ENCODE measurements at regions not wholly inside any gene's neighbourhood (a gene's known extent, or its start where the extent isn't known, plus 50 kb on each side); places are given as distances from the start of the nearest gene placed in this dataset.

- in situ Hi-C loops (cut with HindIII; ENCODE audit: low pct_unique_long_range_greater_than_20kb, low sequenced_read_pairs), result no loop called here
- no peak for DNase-seq (ENCODE audit: low read depth, low spot score)
Measured at GRCh38 chr13:82447416-82448077, 1434.7 kb downstream of the SLITRK1 start.

- DNase-seq (ENCODE audit: low read depth, low spot score), result no peak
- in situ Hi-C loops (cut with HindIII; ENCODE audit: low pct_unique_long_range_greater_than_20kb, low sequenced_read_pairs), result no loop called here
Measured at GRCh38 chr13:82439159-82439904, 1442.9 kb downstream of the SLITRK1 start.

- no peak for DNase-seq (ENCODE audit: low read depth, low spot score)
- in situ Hi-C loops (cut with HindIII; ENCODE audit: low pct_unique_long_range_greater_than_20kb, low sequenced_read_pairs), result no loop called here
Measured at GRCh38 chr13:82438320-82438719, 1444.0 kb downstream of the SLITRK1 start.

- no peak for DNase-seq (ENCODE audit: low read depth, low spot score)
- in situ Hi-C loops (cut with HindIII; ENCODE audit: low pct_unique_long_range_greater_than_20kb, low sequenced_read_pairs), result no loop called here
Measured at GRCh38 chr13:82436099-82436585, 1446.1 kb downstream of the SLITRK1 start.

- in situ Hi-C loops (cut with HindIII; ENCODE audit: low pct_unique_long_range_greater_than_20kb, low sequenced_read_pairs), result no loop called here
- no peak for DNase-seq (ENCODE audit: low read depth, low spot score)
Measured at GRCh38 chr13:82432949-82433348, 1449.3 kb downstream of the SLITRK1 start.

- no peak for DNase-seq (ENCODE audit: low read depth, low spot score)
- in situ Hi-C loops (cut with HindIII; ENCODE audit: low pct_unique_long_range_greater_than_20kb, low sequenced_read_pairs), result no loop called here
Measured at GRCh38 chr13:82412749-82413148, 1469.5 kb downstream of the SLITRK1 start.

- in situ Hi-C loops (cut with HindIII; ENCODE audit: low pct_unique_long_range_greater_than_20kb, low sequenced_read_pairs), result no loop called here
- no peak for DNase-seq (ENCODE audit: low read depth, low spot score)
Measured at GRCh38 chr13:82407321-82407720, 1475.0 kb downstream of the SLITRK1 start.

- no peak for DNase-seq (ENCODE audit: low read depth, low spot score)
- in situ Hi-C loops (cut with HindIII; ENCODE audit: low pct_unique_long_range_greater_than_20kb, low sequenced_read_pairs), result no loop called here
Measured at GRCh38 chr13:82374719-82375118, 1507.6 kb downstream of the SLITRK1 start.

GRCh38 chr13:82370316-82370715 lies 1512.0 kb downstream of the SLITRK1 start:
- DNase-seq (ENCODE audit: low read depth, low spot score), result no peak
- in situ Hi-C loops (cut with HindIII; ENCODE audit: low pct_unique_long_range_greater_than_20kb, low sequenced_read_pairs), result no loop called here

- DNase-seq (ENCODE audit: low read depth, low spot score), result peak; percentile 6
- in situ Hi-C loops (cut with HindIII; ENCODE audit: low pct_unique_long_range_greater_than_20kb, low sequenced_read_pairs), result no loop called here
Measured at GRCh38 chr13:82364525-82364924, 1517.7 kb downstream of the SLITRK1 start.

- in situ Hi-C loops (cut with HindIII; ENCODE audit: low pct_unique_long_range_greater_than_20kb, low sequenced_read_pairs), result no loop called here
- no peak for DNase-seq (ENCODE audit: low read depth, low spot score)
Measured at GRCh38 chr13:82358284-82358683, 1524.0 kb downstream of the SLITRK1 start.

GRCh38 chr13:82356667-82357410 lies 1525.4 kb downstream of the SLITRK1 start:
- in situ Hi-C loops (cut with HindIII; ENCODE audit: low pct_unique_long_range_greater_than_20kb, low sequenced_read_pairs), result no loop called here
- DNase-seq (ENCODE audit: low read depth, low spot score), result peak; percentile 20

- in situ Hi-C loops (cut with HindIII; ENCODE audit: low pct_unique_long_range_greater_than_20kb, low sequenced_read_pairs), result no loop called here
- no peak for DNase-seq (ENCODE audit: low read depth, low spot score)
Measured at GRCh38 chr13:82344867-82345266, 1537.4 kb downstream of the SLITRK1 start.

GRCh38 chr13:82341116-82341515 lies 1541.2 kb downstream of the SLITRK1 start:
- no peak for DNase-seq (ENCODE audit: low read depth, low spot score)
- in situ Hi-C loops (cut with HindIII; ENCODE audit: low pct_unique_long_range_greater_than_20kb, low sequenced_read_pairs), result no loop called here

- in situ Hi-C loops (cut with HindIII; ENCODE audit: low pct_unique_long_range_greater_than_20kb, low sequenced_read_pairs), result no loop called here
- DNase-seq (ENCODE audit: low read depth, low spot score), result peak; percentile 65
Measured at GRCh38 chr13:82330499-82330898, 1551.8 kb downstream of the SLITRK1 start.

GRCh38 chr13:82323101-82323500 lies 1559.2 kb downstream of the SLITRK1 start:
- in situ Hi-C loops (cut with HindIII; ENCODE audit: low pct_unique_long_range_greater_than_20kb, low sequenced_read_pairs), result no loop called here
- no peak for DNase-seq (ENCODE audit: low read depth, low spot score)

GRCh38 chr13:82305588-82305987 lies 1576.7 kb downstream of the SLITRK1 start:
- no peak for DNase-seq (ENCODE audit: low read depth, low spot score)
- in situ Hi-C loops (cut with HindIII; ENCODE audit: low pct_unique_long_range_greater_than_20kb, low sequenced_read_pairs), result no loop called here

GRCh38 chr13:82298106-82298505 lies 1584.2 kb downstream of the SLITRK1 start:
- DNase-seq (ENCODE audit: low read depth, low spot score), result no peak
- in situ Hi-C loops (cut with HindIII; ENCODE audit: low pct_unique_long_range_greater_than_20kb, low sequenced_read_pairs), result no loop called here
